Stomach (tissue), 8 donors: ENCODE measurements at regions not wholly inside any gene's neighbourhood (a gene's known extent, or its start where the extent isn't known, plus 50 kb on each side); places are given as distances from the start of the nearest gene placed in this dataset.

Experiments used
- DNase-seq, 2 donors: peaks; one replicate each; pipeline versions ENCODE4 v3.0.0 to v3.0.0-alpha.2; 2013 to 2019
- H3K27ac ChIP-seq, 5 donors: fragments of 200-600 bp in 4 of 5; sonication (generic) in 4 of 5; one replicate each; pipeline ENCODE4 v1.5.1; 2013 to 2019; ENCODE audit warnings: mild to moderate bottlenecking in 1 of 5, moderate library complexity in 1 of 5
- H3K27me3 ChIP-seq, 3 donors: fragments of 200-600 bp; sonication (generic); one replicate each; pipeline ENCODE4 v1.5.1; 2017 to 2019; ENCODE audit warnings: mixed run types in 1 of 3
- H3K36me3 ChIP-seq, 4 donors: fragments of 200-600 bp; sonication (generic); 1 replicate in 3 of 4; 2 replicates in 1 of 4; pipeline ENCODE4 v1.5.1; 2016 to 2019
- H3K4me1 ChIP-seq, 4 donors: fragments of 200-600 bp; sonication (generic); one replicate each; pipeline ENCODE4 v1.5.1; 2016 to 2019
- H3K4me3 ChIP-seq, 4 donors: fragments of 200-600 bp; sonication (generic) in 3 of 4; one replicate each; pipeline ENCODE4 v1.5.1; 2016 to 2019; ENCODE audit warnings: mild to moderate bottlenecking in 1 of 4
- H3K9me3 ChIP-seq, 4 donors: fragments of 200-600 bp; sonication (generic); one replicate each; pipeline ENCODE4 v1.5.1; 2016 to 2019
- CTCF ChIP-seq, 7 experiments: fragments of 450-650 bp in 4 of 7; fragments of 200-600 bp in 3 of 7; sonication (generic) in 3 of 7; IDR thresholded peaks; one replicate each; pipeline ENCODE4 v1.5.1; 2016 to 2019; ENCODE audit warnings: antibody characterized with exemption in 7 of 7, control low read depth in 2 of 7, mild to moderate bottlenecking in 1 of 7
- EP300 ChIP-seq: sonication (generic); formaldehyde crosslinking; IDR thresholded peaks from one replicate; pipeline ENCODE4 v1.6.1; 2017; ENCODE audit warnings: antibody characterized with exemption
- POLR2A ChIP-seq, 4 donors: fragments of 450-650 bp; IDR thresholded peaks; one replicate each; pipeline ENCODE4 v1.6.1; 2016; ENCODE audit warnings: antibody characterized with exemption in 4 of 4, control low read depth in 2 of 4, mild to moderate bottlenecking in 1 of 4, moderate library complexity in 1 of 4
- POLR2AphosphoS5 ChIP-seq, 3 donors: sonication (generic); formaldehyde crosslinking; IDR thresholded peaks; one replicate each; pipeline ENCODE4 v1.6.1; 2016; ENCODE audit warnings: antibody characterized with exemption in 3 of 3
- WGBS, 5 donors: extraction: QIAGEN DNeasy Blood & Tissue Kit in 3 of 5; methylation state at CpG; one replicate each; pipeline versions ENCODE4 v1.1.5 to v1.1.7; 2013 to 2018; 5-methylcytosine and 5-hydroxymethylcytosine counted together
- intact Hi-C: fragments of 100-400 bp; cut with DNase I; formaldehyde crosslinking; loops from one replicate; pipeline ENCODE4 v1.15.1; 2023; ENCODE audit warnings: low total_unique reads
- donor health status: healthy with polysubstance abuse.
- donor health status: Bipolar disorder and iron deficiency.
- donor health status: healthy.

GRCh38 chr1:69319287-69319686, 248.4 kb upstream of the LRRC7 start:
- 53 to 66% (median 58%) methylated on average over 5 of the region's 5 CpGs for WGBS, 5 donors
- Histone ChIP-seq H3K4me3 (no peak overlapping the region), H3K27me3 (no peaks in the 10 kb centered on the region), H3K27ac (no peak overlapping the region), H3K9me3 (no peaks in the 10 kb centered on the region), H3K36me3 (no peaks in the 10 kb centered on the region), H3K4me1 (no peaks in the 10 kb centered on the region)
- no peak for DNase-seq
- intact Hi-C loops = no loop called here
- no peak for TF ChIP-seq POLR2AphosphoS5 (IDR thresholded peaks at IDR 0.05)
- TF ChIP-seq CTCF (IDR thresholded peaks at IDR 0.05) = no peak
- no peak for TF ChIP-seq POLR2A (IDR thresholded peaks at IDR 0.05)
- no peak for TF ChIP-seq EP300

GRCh38 chr1:69320757-69321211, 246.9 kb upstream of the LRRC7 start:
- 50 to 61% (median 57%) methylated on average over 5 of the region's 5 CpGs for WGBS, 5 donors
- no peak overlapping the region for H3K4me3 ChIP-seq
- intact Hi-C loops = no loop called here

GRCh38 chr1:69321311-69321710, 246.4 kb upstream of the LRRC7 start:
- H3K4me3 ChIP-seq = no peak overlapping the region
- no peaks in the 10 kb centered on the region for H3K27me3 ChIP-seq
- H3K4me1 ChIP-seq = no peaks in the 10 kb centered on the region
- H3K9me3 ChIP-seq = no peaks in the 10 kb centered on the region
- DNase-seq = no peak
- no peak for TF ChIP-seq POLR2AphosphoS5 (IDR thresholded peaks at IDR 0.05)
- TF ChIP-seq POLR2A (IDR thresholded peaks at IDR 0.05) = no peak
- TF ChIP-seq EP300 = no peak
- no peak for TF ChIP-seq CTCF (IDR thresholded peaks at IDR 0.05)
- intact Hi-C loops = no loop called here
- no peak overlapping the region for H3K27ac ChIP-seq
- H3K36me3 ChIP-seq = no peaks in the 10 kb centered on the region
- 48 to 75% (median 62%) methylated on average over 1 of the region's 1 CpG for WGBS, 5 donors

More at GRCh38 chr1:69320757-69321211, 246.9 kb upstream of the LRRC7 start:
- DNase-seq = no peak
- no peaks in the 10 kb centered on the region for H3K9me3 ChIP-seq
- H3K27me3 ChIP-seq = no peaks in the 10 kb centered on the region
- H3K4me1 ChIP-seq = no peaks in the 10 kb centered on the region
- no peak for TF ChIP-seq POLR2AphosphoS5 (IDR thresholded peaks at IDR 0.05)
- no peak for TF ChIP-seq POLR2A (IDR thresholded peaks at IDR 0.05)
- no peak for TF ChIP-seq EP300
- TF ChIP-seq CTCF (IDR thresholded peaks at IDR 0.05) = no peak
- no peaks in the 10 kb centered on the region for H3K36me3 ChIP-seq
- H3K27ac ChIP-seq = no peak overlapping the region

GRCh38 chr1:69328186-69328585, 239.5 kb upstream of the LRRC7 start:
- H3K27ac ChIP-seq = no peak overlapping the region
- H3K36me3 ChIP-seq = no peaks in the 10 kb centered on the region
- TF ChIP-seq POLR2AphosphoS5 (IDR thresholded peaks at IDR 0.05) = no peak
- no peak for TF ChIP-seq EP300
- TF ChIP-seq POLR2A (IDR thresholded peaks at IDR 0.05) = no peak
- no peak for TF ChIP-seq CTCF (IDR thresholded peaks at IDR 0.05)
- intact Hi-C loops = no loop called here
- no peak for DNase-seq
- 75 to 86% (median 80%) methylated on average over 5 of the region's 5 CpGs for WGBS, 5 donors
- no peaks in the 10 kb centered on the region for H3K27me3 ChIP-seq
- H3K4me3 ChIP-seq = no peak overlapping the region
- no peaks in the 10 kb centered on the region for H3K4me1 ChIP-seq
- H3K9me3 ChIP-seq = peaks cover 3 to 12% (median 8%) of the 10 kb centered on the region in 4 donors
